ENCODE measurements at regions not wholly inside any gene's neighbourhood (a gene's known extent, or its start where the extent isn't known, plus 50 kb on each side); places are given as distances from the start of the nearest gene placed in this dataset.
"Not testable (repeated sequence)": the region's sequence is repeated elsewhere in the genome, so short reads cannot be mapped to it uniquely, and the experiment has no call there.

GRCh38 chr7:86372262-86372661 lies 271.4 kb upstream of the GRM3 start:
- DNase-seq, result no peak

GRCh38 chr7:86366946-86367345 lies 276.8 kb upstream of the GRM3 start:
- DNase-seq, result no peak

- not testable (repeated sequence) for DNase-seq
Measured at GRCh38 chr7:86340407-86340806, 303.3 kb upstream of the GRM3 start.

- DNase-seq, result no peak
Measured at GRCh38 chr7:86339051-86339450, 304.7 kb upstream of the GRM3 start.

- DNase-seq, result no peak
Measured at GRCh38 chr7:86328801-86329433, 314.8 kb upstream of the GRM3 start.

GRCh38 chr7:86326847-86327246 lies 316.9 kb upstream of the GRM3 start:
- DNase-seq, result no peak

GRCh38 chr7:86320889-86321288 lies 322.8 kb upstream of the GRM3 start:
- no peak for DNase-seq

GRCh38 chr7:86320341-86320740 lies 323.4 kb upstream of the GRM3 start:
- DNase-seq, result no peak

GRCh38 chr7:86313842-86314241 lies 329.9 kb upstream of the GRM3 start:
- DNase-seq, result no peak

- no peak for DNase-seq
Measured at GRCh38 chr7:86301301-86301700, 342.4 kb upstream of the GRM3 start.

- DNase-seq, result no peak
Measured at GRCh38 chr7:86295526-86295925, 348.2 kb upstream of the GRM3 start.

GRCh38 chr7:86282014-86282682 lies 361.6 kb upstream of the GRM3 start:
- DNase-seq, result no peak

- no peak for DNase-seq
Measured at GRCh38 chr7:86280150-86280549, 363.6 kb upstream of the GRM3 start.

- no peak for DNase-seq
Measured at GRCh38 chr7:86262781-86263180, 380.9 kb upstream of the GRM3 start.

- no peak for DNase-seq
Measured at GRCh38 chr7:86257894-86258293, 385.8 kb upstream of the GRM3 start.

GRCh38 chr7:86252406-86252805 lies 391.3 kb upstream of the GRM3 start:
- DNase-seq, result no peak

- no peak for DNase-seq
Measured at GRCh38 chr7:86248977-86249376, 394.7 kb upstream of the GRM3 start.

GRCh38 chr7:86243171-86243570 lies 400.5 kb upstream of the GRM3 start:
- no peak for DNase-seq

- DNase-seq, result no peak
Measured at GRCh38 chr7:86226191-86226590, 417.5 kb upstream of the GRM3 start.

- DNase-seq, result no peak
Measured at GRCh38 chr7:86222806-86223205, 420.9 kb upstream of the GRM3 start.

GRCh38 chr7:86214734-86215133 lies 429.0 kb upstream of the GRM3 start:
- no peak for DNase-seq

- DNase-seq, result no peak
Measured at GRCh38 chr7:86212976-86213375, 430.7 kb upstream of the GRM3 start.

GRCh38 chr7:86209036-86209435 lies 434.7 kb upstream of the GRM3 start:
- no peak for DNase-seq

GRCh38 chr7:86207740-86208139 lies 436.0 kb upstream of the GRM3 start:
- DNase-seq, result no peak
